Posterior cingulate gyrus (tissue), 11 donors: ENCODE measurements at regions not wholly inside any gene's neighbourhood (a gene's known extent, or its start where the extent isn't known, plus 50 kb on each side); places are given as distances from the start of the nearest gene placed in this dataset.
"Not testable (repeated sequence)": the region's sequence is repeated elsewhere in the genome, so short reads cannot be mapped to it uniquely, and the experiment has no call there.

Experiments used
- DNase-seq, 10 donors: peaks; one replicate each; pipeline versions ENCODE4 v3.0.0 to v3.0.0-alpha.2; 2020 to 2021; ENCODE audit warnings: mixed read lengths in 3 of 10
- intact Hi-C: fragments of 100-400 bp; cut with DNase I; formaldehyde crosslinking; loops from one replicate; pipeline ENCODE4 v1.15.1; 2023

DNA sequence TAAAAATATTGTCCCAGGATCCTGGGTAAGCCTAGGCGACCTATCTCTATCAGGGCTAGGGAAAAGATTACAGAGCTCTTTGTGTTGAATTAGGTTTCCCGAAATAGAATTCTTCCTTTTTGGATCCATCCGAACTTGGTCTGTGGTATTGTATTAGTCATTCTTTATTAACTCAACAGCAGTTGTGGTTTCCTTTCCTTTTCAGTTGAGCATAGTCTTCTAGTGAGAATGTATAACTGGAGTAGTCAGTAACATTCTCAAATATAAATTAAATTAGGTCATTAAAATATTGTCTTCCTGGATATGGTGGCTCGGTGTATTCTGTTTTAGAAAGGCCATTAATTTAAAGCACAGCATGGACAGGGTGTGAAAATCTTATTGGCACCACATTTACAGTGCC, 520.4 kb downstream of the NLGN4X start:
- DNase-seq = no peak
- intact Hi-C loops = no loop called here

DNA sequence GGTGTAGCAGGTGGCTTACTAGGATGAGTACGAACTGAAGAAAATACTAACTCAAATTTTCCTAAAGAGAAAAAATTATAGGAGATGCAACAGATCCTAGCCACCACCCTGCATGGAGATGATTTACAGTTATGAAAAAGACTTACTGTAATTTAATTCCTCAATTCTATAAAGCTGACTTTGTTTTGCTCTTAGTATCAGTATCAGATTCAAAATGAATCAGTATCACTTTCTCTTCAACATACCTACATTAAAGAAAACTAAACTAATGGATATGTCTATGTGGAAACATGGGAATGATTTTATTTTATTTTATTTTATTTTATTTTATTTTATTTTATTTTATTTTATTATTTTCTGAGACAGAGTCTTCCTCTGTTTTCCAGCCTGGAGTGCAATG, 525.8 kb downstream of the NLGN4X start:
- no peak for DNase-seq
- intact Hi-C loops = no loop called here

DNA sequence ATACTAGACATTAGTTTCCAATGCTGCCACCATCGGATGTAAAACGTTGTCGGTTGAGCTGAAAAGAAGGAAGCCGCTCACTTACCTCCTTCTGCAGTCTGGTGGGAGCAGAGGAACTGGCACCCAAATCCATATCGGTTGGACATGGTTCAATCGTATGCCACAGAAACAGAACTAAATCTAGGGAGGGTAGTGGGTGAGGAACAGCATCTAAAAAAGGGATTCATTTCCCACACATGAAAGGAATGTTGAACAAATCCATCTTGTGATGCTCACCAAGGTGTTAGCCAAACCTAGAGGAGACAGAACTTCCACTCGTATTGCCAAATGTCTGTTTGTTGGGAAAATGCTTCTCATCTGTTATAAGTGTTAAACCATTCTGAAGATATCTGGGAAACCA, 532.7 kb downstream of the NLGN4X start:
- DNase-seq = peak in 1 of 10 donors; percentile 1
- intact Hi-C loops = no loop called here

DNA sequence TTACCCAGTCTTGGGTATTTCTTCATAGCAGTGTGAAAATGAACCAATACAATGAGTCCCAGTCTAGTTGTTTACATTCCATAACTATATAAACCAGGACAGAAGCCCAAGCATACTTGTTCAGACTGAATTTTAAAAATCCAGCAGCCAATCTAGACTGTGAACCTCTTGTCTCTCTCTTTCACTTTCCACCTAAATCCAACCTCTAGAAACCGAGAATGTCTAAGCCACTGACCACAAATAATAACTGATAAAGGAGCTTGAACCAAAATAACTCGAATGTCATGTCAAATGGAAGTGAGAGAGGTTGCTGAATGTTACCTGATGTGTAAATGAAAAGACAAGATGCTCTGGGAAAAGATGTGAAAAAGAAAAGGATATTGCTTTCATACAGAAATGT, 544.7 kb downstream of the NLGN4X start:
- DNase-seq = no peak
- intact Hi-C loops = no loop called here

DNA sequence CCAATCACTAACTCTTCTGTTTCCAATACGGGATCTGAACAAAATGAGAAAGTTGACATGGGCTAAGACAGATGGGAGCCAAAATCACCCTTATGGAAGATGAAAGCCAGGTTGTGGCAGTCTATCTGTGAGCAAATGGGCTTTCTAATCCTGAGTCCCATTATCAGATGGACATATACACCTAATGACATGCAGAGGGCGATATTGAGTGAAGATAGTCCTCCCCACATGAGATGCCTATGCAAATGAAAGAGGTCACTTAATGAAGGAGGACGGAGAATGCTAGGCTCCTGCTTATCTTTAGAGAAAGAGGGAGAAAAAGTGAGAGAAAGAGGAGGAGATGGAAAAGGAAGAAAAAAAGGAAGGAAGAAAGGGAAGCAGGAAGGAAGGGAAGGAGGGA, 547.5 kb downstream of the NLGN4X start:
- no peak for DNase-seq
- intact Hi-C loops = no loop called here

DNA sequence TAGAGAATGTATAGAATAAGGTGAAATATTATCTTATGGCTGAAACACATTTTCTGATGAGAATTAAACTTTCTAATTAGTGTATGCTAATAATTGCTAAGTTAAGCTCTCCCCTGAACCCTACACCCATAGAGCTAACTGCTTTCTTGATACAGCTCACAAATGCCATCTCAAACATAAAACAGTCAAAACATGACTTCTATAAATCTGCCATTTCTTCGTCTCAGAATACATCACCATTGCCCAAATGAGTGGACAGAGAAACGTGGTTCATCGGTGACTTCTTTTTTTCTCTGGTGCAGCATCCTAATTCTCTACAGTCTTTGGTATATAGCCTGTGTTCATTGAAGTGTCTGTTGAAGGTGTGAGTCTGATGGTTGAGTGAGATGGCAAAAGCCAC, 554.6 kb downstream of the NLGN4X start:
- no peak for DNase-seq
- intact Hi-C loops = no loop called here

DNA sequence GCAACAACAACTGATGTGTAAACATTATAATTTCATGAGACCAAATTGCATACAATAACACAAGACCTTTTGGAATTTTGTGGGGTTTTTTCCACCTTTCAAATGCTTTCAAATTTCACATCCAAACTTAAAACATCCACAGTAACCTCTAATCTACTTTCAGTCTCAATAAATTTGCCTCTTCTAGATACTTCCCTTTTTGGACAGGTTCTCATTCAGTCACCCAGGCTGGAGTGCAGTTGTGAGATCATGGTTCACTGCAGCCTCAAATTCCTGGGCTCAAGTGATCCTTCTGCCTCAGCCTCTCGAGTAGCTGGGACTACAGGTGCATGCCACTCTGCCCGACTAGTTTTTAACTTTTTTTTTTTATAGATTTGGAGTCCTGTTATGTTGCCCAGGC, 556.6 kb downstream of the NLGN4X start:
- intact Hi-C loops = no loop called here
- DNase-seq = no peak

DNA sequence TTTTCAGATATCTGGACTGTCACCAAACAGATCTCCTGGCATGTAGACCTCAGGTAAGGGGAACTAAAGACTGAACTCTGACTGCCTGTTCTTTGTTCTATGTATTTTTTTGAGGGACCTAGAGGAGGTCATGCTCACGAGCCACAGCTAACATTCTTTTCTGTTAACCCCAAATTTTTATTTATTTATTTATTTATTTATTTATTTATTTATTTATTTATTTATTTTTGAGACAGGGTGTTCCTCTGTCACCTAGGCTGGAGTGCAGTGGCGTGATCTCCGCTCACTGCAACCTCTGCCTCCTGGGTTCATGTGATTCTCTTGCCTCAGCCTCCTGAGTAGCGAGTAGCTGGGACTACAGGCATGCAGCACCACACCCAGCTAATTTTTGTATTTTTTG, 562.0 kb downstream of the NLGN4X start:
- DNase-seq, intact Hi-C loops: not testable (repeated sequence)

DNA sequence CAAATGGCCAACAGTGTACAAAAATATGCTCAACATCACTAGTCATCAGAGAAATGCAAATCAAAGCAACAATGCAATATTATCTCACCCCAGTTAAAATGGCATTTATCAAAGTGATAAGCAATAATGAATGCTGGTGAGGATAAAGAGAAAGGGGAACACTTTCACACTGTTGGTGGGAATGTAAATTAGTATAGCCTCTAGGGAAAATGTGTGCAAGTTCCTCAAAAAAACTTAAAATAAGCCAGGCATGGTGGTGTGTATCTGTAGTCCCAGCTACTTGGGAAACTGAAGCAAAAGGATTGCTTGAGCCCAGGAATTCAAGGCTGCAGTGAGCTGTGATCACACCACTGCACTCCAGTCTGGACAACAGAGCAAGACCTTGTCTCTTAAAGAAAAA, 572.1 kb downstream of the NLGN4X start:
- no peak for DNase-seq
- intact Hi-C loops = no loop called here

DNA sequence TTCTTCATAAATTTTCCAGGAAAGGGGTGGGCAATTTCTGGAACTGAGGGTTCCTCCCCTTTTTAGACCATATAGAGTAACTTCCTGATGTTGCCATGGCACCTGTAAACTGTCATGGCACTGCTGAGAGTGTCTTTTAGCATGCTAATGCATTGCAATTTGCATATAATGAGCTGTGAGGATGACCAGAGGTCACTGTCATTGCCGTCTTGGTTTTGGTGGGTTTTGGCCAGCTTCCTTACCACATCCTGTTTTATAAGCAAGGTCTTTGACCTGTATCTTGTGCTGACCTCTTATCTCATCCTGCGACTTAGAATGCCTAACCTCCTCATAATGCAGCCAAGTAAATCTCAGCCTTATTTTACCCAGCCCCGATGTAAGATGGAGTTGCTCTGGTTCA, 577.8 kb downstream of the NLGN4X start:
- intact Hi-C loops = no loop called here

DNA sequence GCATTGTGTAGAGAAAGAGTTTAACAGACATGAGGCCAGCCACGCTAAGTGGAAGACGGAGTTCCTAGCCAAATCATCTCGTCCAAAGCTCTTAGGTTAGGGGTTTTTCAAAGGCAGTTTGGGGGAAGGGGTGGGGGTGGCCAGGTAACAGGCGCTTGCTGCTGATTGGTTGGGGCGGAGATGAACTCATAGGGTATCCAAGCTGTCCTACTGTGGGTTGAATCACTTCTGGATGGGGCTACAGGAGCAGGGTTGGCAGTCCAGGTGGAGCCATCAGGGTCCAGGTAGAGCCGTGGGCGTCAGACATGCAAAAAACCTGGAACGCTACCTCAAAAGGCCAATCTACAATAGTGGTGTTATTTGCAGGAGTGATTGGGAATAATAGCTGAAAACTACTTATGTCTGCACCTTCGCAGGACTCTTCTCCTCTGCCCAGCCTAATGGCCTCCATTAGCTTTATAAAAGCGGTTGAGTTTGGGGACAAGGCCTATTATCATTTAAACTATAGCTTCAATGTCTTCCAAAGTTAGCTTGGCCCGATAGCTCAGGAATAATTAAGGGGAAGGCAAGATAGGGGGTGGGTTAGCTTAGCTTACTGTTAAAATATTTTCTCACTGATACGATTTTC, 579.6 kb downstream of the NLGN4X start:
- DNase-seq = no peak
- intact Hi-C loops = no loop called here

More for the DNA sequence above, 577.8 kb downstream of the NLGN4X start:
- DNase-seq = no peak

DNA sequence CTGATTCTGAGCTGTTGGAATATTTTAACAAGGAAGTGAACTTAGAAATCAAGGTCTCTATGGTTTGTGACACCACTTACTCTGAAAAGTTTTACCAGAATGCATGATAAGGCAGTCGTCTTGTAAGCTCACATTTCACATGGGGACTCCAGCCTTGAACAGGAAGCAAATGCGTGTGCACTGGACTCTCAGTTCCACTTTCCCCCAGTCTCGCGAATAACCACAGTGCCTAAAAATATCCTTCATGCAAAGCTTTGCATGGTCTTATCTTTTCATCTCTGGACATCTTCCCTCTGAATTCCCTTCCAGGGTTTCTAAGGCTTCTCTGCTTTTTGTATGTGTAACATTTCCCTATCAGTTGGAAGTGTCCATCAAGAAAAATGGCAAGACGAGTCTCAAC, 581.8 kb downstream of the NLGN4X start:
- intact Hi-C loops = no loop called here
- no peak for DNase-seq

DNA sequence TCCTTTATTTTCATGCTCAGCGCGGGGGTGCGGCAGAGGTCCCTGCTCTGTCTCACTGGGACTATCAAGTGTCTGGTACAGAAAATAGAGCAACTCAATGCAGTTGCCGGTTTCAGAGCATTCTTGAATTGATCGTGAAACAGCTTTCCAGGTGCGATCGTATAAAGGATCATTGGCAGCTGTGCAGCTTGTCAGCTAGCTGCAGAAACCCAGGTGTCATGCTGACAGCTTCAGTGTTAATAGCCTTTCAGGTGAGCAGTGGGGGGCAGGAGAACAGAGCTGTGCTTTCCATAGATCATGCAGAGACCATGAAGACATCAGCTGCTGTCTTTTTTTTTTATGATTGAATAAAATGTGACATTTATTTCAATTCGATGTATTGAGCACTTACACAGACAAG, 583.9 kb downstream of the NLGN4X start:
- intact Hi-C loops = no loop called here
- no peak for DNase-seq

DNA sequence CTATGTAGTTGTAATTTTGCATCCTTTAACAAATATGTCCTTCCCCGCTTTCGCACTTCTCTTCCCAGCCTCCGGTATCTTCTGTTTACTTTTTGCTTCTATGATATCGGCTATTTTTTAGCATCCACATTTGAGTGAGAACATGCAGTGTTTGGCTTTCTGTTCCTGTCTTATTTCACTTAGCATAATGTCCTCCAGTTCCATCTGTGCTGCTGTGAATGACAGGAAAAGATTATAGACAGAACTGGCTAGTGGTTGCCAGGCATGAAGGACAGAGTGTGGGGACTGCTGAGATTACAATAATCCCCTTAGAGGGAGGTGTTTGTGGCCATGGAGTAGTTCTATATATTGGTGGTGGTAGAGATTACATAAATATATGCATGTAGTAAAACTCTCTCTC, 588.6 kb downstream of the NLGN4X start:
- intact Hi-C loops = no loop called here
- DNase-seq = no peak

DNA sequence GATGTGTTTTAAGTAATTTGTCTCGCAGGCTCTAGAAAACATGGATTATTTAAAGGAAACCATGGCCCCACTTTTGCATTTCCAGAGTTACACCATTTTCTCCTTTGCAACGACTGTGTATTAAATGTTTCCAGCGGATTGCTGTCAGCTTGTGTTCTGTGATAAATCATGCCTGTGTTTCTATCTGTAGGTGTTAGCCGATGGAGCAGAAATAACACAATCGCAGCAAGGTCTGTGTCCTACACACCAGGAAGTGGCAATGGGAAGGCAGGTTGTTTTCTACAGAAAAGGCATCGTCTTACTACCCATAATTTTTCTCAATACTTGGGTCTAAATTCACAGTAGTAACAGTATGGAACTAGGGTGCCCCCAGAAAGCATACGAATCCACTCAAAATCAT, 590.1 kb downstream of the NLGN4X start:
- DNase-seq = no peak
- intact Hi-C loops = no loop called here

DNA sequence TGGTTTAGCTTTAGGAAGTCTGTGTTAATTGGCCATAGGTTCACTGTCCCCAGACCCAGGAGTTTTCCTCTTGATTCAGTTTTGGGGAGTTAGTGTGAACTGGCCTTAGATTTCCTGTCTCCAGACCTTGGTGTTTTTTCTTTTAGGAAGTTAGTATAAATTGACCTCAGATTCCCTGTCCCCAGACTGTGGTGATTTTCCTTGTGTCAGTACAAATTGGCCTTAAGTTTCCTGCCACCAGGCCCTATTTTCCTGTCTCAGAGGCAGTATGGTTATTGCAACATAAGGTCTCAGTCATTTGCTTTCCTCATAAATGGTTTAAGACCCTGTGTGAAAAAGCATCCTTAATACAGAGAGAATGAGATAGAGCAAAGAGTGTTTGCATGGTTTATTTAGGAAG, 595.8 kb downstream of the NLGN4X start:
- intact Hi-C loops = no loop called here
- no peak for DNase-seq

DNA sequence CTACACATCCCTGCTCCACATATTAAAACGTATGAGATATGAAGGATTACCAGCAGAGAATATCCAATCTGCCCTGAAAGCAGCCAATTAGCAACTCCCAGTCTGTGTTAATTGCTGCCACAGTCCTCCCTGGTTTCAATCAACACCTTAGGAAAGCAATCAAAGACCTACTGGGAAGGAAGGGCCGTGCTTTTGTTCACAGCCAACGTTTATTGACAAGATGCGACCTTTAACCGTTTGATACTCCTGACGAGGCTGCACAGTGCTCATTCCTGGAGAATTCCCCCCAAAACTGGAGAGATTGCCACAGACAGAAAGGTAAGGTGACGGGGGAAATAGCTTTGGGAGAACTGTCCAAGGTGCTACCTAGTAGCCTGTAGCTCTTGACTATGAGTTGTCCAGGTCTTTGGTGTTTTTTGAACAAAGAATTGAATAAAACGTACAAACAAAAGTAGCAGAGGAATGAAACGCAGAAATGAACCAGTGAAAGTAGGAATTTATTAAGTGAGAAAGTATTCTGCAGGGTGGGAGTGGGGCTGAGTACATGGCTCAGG, 596.5 kb downstream of the NLGN4X start:
- intact Hi-C loops = no loop called here
- no peak for DNase-seq

DNA sequence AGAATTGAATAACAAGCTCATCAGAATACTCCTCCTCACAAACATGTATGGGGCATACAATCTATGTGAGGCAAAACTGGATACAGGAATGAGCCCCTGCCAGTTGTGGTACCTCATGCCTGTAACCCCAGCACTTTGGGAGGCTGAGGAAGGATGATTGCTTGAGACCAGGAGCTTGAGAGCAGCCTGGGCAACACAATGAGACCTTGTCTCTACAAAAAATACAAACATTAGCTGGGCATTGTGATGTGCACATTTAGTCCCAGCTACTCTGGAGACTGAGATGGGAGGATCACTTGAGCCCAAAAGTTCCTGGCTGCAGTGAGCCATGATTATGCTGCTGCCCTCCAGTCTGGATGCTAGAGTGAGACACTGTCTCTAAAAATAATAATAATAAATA, 611.0 kb downstream of the NLGN4X start:
- DNase-seq = peak in 2 of 10 donors; percentile 8 to 30

DNA sequence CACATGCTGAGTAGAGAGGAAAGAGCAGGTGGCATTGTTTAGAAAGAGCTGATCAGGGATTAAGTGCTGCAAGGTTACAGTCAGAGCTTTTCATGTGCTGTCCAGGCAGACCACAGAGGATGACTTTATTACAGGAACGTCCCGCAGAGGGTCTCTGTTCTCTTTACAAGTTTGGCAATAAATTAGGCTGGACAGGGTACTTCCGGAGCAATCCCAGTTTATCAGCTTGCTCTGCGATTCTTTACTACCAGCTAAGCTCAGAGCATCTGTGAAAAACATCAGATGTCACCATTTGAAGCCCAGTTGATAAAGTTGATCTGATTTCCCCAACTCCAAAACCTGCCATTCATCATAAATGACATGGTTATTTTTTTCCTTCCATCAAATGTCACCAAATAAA, 633.1 kb downstream of the NLGN4X start:
- intact Hi-C loops = no loop called here

More for the DNA sequence above, 611.0 kb downstream of the NLGN4X start:
- intact Hi-C loops = loop anchor here (5.0 kb wide), 1 partner anchor 765 kb away; no protein-coding TSS in a partner anchor

DNA sequence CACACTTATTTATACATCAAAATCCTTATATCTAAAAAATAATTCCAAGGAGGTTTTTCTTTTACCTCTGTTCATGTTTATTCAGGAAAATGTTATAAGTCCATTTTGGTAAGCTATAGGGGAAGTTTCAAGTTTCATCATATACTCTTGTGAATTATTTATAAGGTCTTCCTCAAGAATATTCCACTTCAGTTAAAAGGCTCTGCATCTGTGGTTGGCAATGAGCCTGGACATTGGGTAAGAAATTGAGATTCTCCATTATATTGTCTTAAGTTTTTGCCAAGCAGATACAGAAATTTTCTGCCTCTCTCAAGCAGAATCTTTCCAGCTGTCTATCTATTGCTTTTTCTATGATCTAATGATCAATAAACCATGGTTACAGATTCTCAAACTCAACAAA, 641.9 kb downstream of the NLGN4X start:
- intact Hi-C loops = no loop called here
- DNase-seq = no peak

More for the DNA sequence above, 633.1 kb downstream of the NLGN4X start:
- no peak for DNase-seq

DNA sequence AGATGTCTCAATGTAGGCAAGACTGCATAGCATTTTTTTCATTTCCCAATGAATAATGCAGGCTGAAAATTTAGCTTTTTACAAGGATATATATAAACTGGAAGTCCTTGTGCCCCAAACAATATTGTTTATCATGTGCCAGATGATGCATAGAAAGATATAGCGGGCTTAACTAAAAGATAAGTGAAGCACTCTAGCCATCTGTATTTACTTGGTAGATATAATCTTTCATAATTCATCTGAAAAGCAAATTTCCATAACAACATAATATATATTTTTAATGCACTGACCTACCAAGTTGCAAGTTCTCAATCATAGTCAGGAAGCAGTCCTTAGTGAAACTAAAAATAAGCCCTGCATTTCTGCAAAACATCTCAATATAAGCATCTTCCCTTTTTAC, 653.3 kb downstream of the NLGN4X start:
- intact Hi-C loops = no loop called here
- DNase-seq = no peak

DNA sequence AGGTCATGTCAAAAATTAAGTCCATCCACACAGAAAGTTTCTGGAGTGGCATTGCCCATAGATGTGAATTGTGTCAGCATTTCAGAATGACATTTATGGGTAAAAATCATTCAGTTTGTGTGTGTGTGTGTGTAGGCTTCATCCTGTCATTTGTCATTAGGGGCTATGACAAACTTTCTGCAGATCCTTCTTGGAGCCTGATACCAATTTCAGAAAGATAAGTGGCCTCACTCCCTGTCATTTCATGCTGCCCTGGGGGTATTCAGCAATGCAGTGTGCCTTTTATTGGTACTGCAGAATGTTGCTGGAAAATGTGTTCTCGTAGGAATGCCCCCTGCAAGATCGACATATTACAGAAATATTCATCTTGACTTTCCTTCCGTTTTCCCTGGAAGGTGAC, 659.7 kb downstream of the NLGN4X start:
- intact Hi-C loops = no loop called here
- DNase-seq = no peak

DNA sequence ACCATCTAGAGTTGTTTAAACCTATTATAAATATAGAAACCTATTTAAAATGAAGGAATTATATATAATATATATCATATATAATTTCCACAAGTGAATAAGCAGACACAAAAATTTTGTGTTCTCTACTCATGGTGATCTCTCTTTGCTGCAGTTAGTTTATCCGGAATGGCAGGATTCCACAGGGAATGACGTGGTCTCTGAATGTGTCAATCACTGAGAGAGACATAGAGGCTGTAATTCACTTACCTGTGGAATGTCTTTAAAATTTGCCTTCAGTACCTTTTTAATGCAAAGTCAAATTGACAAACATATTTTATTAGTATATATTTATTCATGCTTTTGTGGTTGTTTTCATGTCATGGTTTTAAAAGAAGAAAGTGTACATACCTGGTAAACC, 669.3 kb downstream of the NLGN4X start:
- intact Hi-C loops = no loop called here
- no peak for DNase-seq
